HEK293 (cell line): ENCODE measurements at regions not wholly inside any gene's neighbourhood (a gene's known extent, or its start where the extent isn't known, plus 50 kb on each side); places are given as distances from the start of the nearest gene placed in this dataset.

Experiments used
- CTCF ChIA-PET: fragments of 350-600 bp; formaldehyde crosslinking; extraction: SDS; loops from one replicate; lab custom pipeline; 2021; ENCODE audit warnings: antibody characterized with exemption; lab: Yijun Ruan, JAX
- POLR2A ChIA-PET: fragments of 300-600 bp; formaldehyde crosslinking; extraction: SDS; loops from one replicate; lab custom pipeline; 2020; ENCODE audit warnings: antibody characterized with exemption, inconsistent platforms; lab: Yijun Ruan, JAX
- H3K27ac ChIP-seq: fragments of 200-500 bp; sonication (Bioruptor generic); 2 replicates; pipeline ENCODE4 v1.5.1; 2014; ENCODE audit warnings: low read depth, low read length, control low read depth, inconsistent platforms; ENCODE audit errors: extremely low read depth
- H3K36me3 ChIP-seq, 2 experiments: fragments of 200-500 bp in 1 of 2; sonication (Bioruptor generic) in 1 of 2; 1 replicate in 1 of 2; 2 replicates in 1 of 2; pipeline ENCODE4 v1.5.1; 2014 to 2017; ENCODE audit warnings: inconsistent platforms in 2 of 2, low read length in 2 of 2; ENCODE audit not compliant: control insufficient read depth in 2 of 2, insufficient read depth in 1 of 2
- H3K4me1 ChIP-seq: fragments of 200-500 bp; sonication (Bioruptor generic); 2 replicates; pipeline ENCODE4 v1.5.1; 2014; ENCODE audit warnings: mild to moderate bottlenecking, low read length, inconsistent platforms; ENCODE audit not compliant: control insufficient read depth, insufficient read depth
- H3K4me3 ChIP-seq: 2 replicates; pipeline ENCODE4 v1.5.1; 2011; ENCODE audit warnings: low read depth, mild to moderate bottlenecking, control low read depth, low read length, moderate library complexity
- H3K9me3 ChIP-seq: fragments of 200-500 bp; sonication (Bioruptor generic); 2 replicates; pipeline ENCODE4 v1.5.1; 2014; ENCODE audit warnings: low read depth, low read length, inconsistent platforms; ENCODE audit not compliant: control insufficient read depth, insufficient read depth
- FEZF1 ChIP-seq: fragments of 450-650 bp; formaldehyde crosslinking; IDR thresholded peaks from 2 replicates; pipeline ENCODE4 v1.5.1; 2016; ENCODE audit warnings: missing biosample characterization, missing genetic modification characterization
- KLF16 ChIP-seq: fragments of 450-650 bp; formaldehyde crosslinking; IDR thresholded peaks from 2 replicates; pipeline ENCODE4 v1.5.1; 2017; ENCODE audit warnings: missing biosample characterization, missing genetic modification characterization
- OSR2 ChIP-seq: fragments of 450-650 bp; formaldehyde crosslinking; IDR thresholded peaks from 2 replicates; pipeline ENCODE4 v1.5.1; 2016; ENCODE audit warnings: missing biosample characterization, missing genetic modification characterization
- RBAK ChIP-seq: fragments of 450-650 bp; formaldehyde crosslinking; IDR thresholded peaks from 2 replicates; pipeline ENCODE4 v1.5.1; 2016; ENCODE audit warnings: missing biosample characterization, missing genetic modification characterization
- REPIN1 ChIP-seq: fragments of 450-650 bp; formaldehyde crosslinking; IDR thresholded peaks from 2 replicates; pipeline ENCODE4 v1.5.1; 2017; ENCODE audit warnings: missing biosample characterization, missing genetic modification characterization, low read depth
- TCF7L2 ChIP-seq: IDR thresholded peaks from 2 replicates; pipeline ENCODE4 v1.6.1; 2011; ENCODE audit warnings: low read depth, mild to moderate bottlenecking, inconsistent platforms, low read length, moderate library complexity, borderline replicate concordance
- ZBTB8A ChIP-seq: fragments of 450-650 bp; formaldehyde crosslinking; IDR thresholded peaks from 2 replicates; pipeline ENCODE4 v1.5.1; 2016; ENCODE audit warnings: missing biosample characterization, missing genetic modification characterization
- ZNF19 ChIP-seq: fragments of 450-650 bp; formaldehyde crosslinking; IDR thresholded peaks from 2 replicates; pipeline ENCODE4; 2016; ENCODE audit warnings: missing biosample characterization, missing genetic modification characterization, low read depth
- ZNF214 ChIP-seq: fragments of 450-650 bp; formaldehyde crosslinking; IDR thresholded peaks from 2 replicates; pipeline ENCODE4 v1.5.1; 2017; ENCODE audit warnings: missing biosample characterization, mild to moderate bottlenecking, missing genetic modification characterization, borderline replicate concordance
- ZNF239 ChIP-seq: fragments of 450-650 bp; formaldehyde crosslinking; IDR thresholded peaks from 2 replicates; pipeline ENCODE4 v1.5.1; 2016; ENCODE audit warnings: missing biosample characterization, missing genetic modification characterization
- ZNF302 ChIP-seq: fragments of 450-650 bp; formaldehyde crosslinking; IDR thresholded peaks from 2 replicates; pipeline ENCODE4 v1.5.1; 2016; ENCODE audit warnings: missing biosample characterization, missing genetic modification characterization, low read depth
- ZNF350 ChIP-seq: fragments of 450-650 bp; formaldehyde crosslinking; IDR thresholded peaks from 2 replicates; pipeline ENCODE4 v1.5.0; 2017; ENCODE audit warnings: missing biosample characterization, mild to moderate bottlenecking, missing genetic modification characterization
- ZNF354C ChIP-seq: fragments of 450-650 bp; formaldehyde crosslinking; IDR thresholded peaks from 2 replicates; pipeline ENCODE4 v1.5.1; 2016; ENCODE audit warnings: missing biosample characterization, missing genetic modification characterization, low read depth, borderline replicate concordance
- ZNF521 ChIP-seq: fragments of 450-650 bp; formaldehyde crosslinking; IDR thresholded peaks from 2 replicates; pipeline ENCODE4 v1.5.1; 2017; ENCODE audit warnings: missing biosample characterization, mild to moderate bottlenecking, missing genetic modification characterization
- ZNF530 ChIP-seq: fragments of 450-650 bp; formaldehyde crosslinking; IDR thresholded peaks from 2 replicates; pipeline ENCODE4 v1.5.1; 2016; ENCODE audit warnings: low read depth, missing biosample characterization, missing genetic modification characterization
- ZNF654 ChIP-seq: fragments of 450-650 bp; formaldehyde crosslinking; IDR thresholded peaks from 2 replicates; pipeline ENCODE4 v1.5.1; 2016; ENCODE audit warnings: low read depth, missing biosample characterization, missing genetic modification characterization
- ZNF677 ChIP-seq: fragments of 450-650 bp; IDR thresholded peaks from 2 replicates; pipeline ENCODE4 v1.5.0; 2018; ENCODE audit warnings: missing biosample characterization, mild to moderate bottlenecking, missing genetic modification characterization, moderate library complexity
- ZNF747 ChIP-seq: fragments of 450-650 bp; formaldehyde crosslinking; IDR thresholded peaks from 2 replicates; pipeline ENCODE4 v1.5.1; 2016; ENCODE audit warnings: missing biosample characterization, missing genetic modification characterization
- ZNF791 ChIP-seq: fragments of 450-650 bp; formaldehyde crosslinking; IDR thresholded peaks from 2 replicates; pipeline ENCODE4 v1.5.1; 2016; ENCODE audit warnings: missing biosample characterization, missing genetic modification characterization
- TF ChIP-seq, protein P1 (sequence below): fragments of 450-650 bp; formaldehyde crosslinking; IDR thresholded peaks from 2 replicates; pipeline ENCODE4 v1.5.1; 2016; ENCODE audit warnings: missing biosample characterization, missing genetic modification characterization
- TF ChIP-seq, protein P2 (sequence below): fragments of 450-650 bp; formaldehyde crosslinking; IDR thresholded peaks from 2 replicates; pipeline ENCODE4 v1.5.1; 2017; ENCODE audit warnings: missing biosample characterization, missing genetic modification characterization
- TF ChIP-seq, protein P3 (sequence below): fragments of 450-650 bp; formaldehyde crosslinking; IDR thresholded peaks from 2 replicates; pipeline ENCODE4 v1.5.1; 2016; ENCODE audit warnings: missing biosample characterization, missing genetic modification characterization
- TF ChIP-seq, protein P4 (sequence below): fragments of 450-650 bp; formaldehyde crosslinking; IDR thresholded peaks from 2 replicates; pipeline ENCODE4 v1.5.1; 2016; ENCODE audit warnings: missing biosample characterization, missing genetic modification characterization
- TF ChIP-seq, protein P5 (sequence below): sonication (generic); formaldehyde crosslinking; IDR thresholded peaks from 2 replicates; pipeline ENCODE4 v1.8.1; 2022; ENCODE audit warnings: mild to moderate bottlenecking, moderate library complexity, missing genetic modification reagents
- TF ChIP-seq, protein P6 (sequence below): fragments of 450-650 bp; formaldehyde crosslinking; IDR thresholded peaks from 2 replicates; pipeline ENCODE4 v1.5.1; 2017; ENCODE audit warnings: missing biosample characterization, missing genetic modification characterization

DNA sequence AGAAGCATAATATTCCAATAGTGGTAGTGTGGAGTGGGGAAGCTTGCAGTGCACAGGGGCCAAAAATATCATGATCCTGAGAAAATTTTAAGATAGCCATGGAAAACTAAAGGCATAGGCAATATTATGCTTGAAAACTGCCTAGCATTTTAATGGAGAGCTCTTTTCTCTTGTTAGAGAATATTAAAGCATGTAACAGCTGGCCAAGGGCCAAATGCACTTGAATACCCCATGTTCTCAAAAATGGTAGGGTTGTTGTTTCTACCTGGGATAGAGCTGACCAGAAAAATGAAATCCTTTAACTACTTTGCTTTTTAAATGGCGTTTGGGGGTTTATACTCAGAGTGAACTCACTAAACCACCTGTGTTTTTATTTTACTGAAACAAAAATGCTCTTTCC lies 739.6 kb upstream of the SLIT2 start (continued):
- TF ChIP-seq, protein P1, sequence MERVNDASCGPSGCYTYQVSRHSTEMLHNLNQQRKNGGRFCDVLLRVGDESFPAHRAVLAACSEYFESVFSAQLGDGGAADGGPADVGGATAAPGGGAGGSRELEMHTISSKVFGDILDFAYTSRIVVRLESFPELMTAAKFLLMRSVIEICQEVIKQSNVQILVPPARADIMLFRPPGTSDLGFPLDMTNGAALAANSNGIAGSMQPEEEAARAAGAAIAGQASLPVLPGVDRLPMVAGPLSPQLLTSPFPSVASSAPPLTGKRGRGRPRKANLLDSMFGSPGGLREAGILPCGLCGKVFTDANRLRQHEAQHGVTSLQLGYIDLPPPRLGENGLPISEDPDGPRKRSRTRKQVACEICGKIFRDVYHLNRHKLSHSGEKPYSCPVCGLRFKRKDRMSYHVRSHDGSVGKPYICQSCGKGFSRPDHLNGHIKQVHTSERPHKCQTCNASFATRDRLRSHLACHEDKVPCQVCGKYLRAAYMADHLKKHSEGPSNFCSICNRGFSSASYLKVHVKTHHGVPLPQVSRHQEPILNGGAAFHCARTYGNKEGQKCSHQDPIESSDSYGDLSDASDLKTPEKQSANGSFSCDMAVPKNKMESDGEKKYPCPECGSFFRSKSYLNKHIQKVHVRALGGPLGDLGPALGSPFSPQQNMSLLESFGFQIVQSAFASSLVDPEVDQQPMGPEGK: no peak
- TF ChIP-seq ZNF19 (tag by site-specific recombination): no peak
- TF ChIP-seq, protein P2, sequence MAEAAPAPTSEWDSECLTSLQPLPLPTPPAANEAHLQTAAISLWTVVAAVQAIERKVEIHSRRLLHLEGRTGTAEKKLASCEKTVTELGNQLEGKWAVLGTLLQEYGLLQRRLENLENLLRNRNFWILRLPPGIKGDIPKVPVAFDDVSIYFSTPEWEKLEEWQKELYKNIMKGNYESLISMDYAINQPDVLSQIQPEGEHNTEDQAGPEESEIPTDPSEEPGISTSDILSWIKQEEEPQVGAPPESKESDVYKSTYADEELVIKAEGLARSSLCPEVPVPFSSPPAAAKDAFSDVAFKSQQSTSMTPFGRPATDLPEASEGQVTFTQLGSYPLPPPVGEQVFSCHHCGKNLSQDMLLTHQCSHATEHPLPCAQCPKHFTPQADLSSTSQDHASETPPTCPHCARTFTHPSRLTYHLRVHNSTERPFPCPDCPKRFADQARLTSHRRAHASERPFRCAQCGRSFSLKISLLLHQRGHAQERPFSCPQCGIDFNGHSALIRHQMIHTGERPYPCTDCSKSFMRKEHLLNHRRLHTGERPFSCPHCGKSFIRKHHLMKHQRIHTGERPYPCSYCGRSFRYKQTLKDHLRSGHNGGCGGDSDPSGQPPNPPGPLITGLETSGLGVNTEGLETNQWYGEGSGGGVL (tag by site-specific recombination): no peak
- TF ChIP-seq ZNF521 (tag by site-specific recombination): no peak
- no peak for TF ChIP-seq ZNF654 (tag by site-specific recombination)
- TF ChIP-seq OSR2: no peak

DNA sequence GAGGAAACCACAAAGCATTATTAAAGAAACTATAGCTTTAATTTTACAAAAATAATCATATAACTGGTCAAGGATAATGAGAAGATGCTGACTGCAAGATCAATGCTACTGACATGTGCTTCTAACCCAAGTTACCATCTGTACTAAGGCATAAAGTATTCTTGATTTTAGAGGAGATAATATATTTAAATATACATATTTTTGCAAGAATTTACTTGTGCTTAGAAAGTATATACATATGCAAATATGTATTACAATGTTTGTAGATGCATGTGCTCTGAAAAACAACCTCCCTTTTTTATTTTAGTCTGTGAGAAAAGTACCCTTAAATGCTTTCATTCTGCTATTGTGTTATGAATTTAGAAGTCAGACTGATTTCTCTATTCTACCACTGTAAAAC lies 740.7 kb upstream of the SLIT2 start:
- Histone ChIP-seq H3K36me3 (no peaks in the 10 kb centered on the region), H3K27ac (no peak overlapping the region), H3K4me1 (no peaks in the 10 kb centered on the region), H3K4me3 (no peak overlapping the region), H3K9me3 (no peaks in the 10 kb centered on the region)
- POLR2A ChIA-PET: no interaction called here
- TF ChIP-seq KLF16 (tag by site-specific recombination) (no peak), ZNF239 (tag by site-specific recombination) (no peak), ZNF350 (tag by site-specific recombination) (no peak), RBAK (no peak)
- TF ChIP-seq, all 188 proteins: peak for 0
- CTCF ChIA-PET: no interaction called here

DNA sequence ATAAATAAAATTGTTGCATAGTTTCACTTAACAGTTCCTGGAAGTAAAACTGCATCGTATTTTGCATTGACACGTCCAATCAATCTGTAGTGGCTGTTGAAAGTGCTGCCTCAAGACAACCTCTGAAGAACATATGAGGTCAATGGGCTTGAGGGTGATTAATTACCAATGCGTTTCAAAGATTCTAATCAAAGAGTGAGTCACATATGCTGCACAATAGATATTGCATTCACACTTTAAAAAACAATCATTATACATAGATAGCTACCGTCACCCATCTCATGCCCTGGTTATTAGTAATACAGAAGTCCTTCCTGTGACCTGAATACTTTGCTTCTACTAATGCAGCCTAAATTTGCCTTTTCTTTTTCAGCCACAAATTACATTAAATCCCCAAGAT lies 743.3 kb upstream of the SLIT2 start:
- POLR2A ChIA-PET: no interaction called here
- Histone ChIP-seq H3K4me1 (no peaks in the 10 kb centered on the region), H3K4me3 (no peak overlapping the region), H3K36me3 (no peaks in the 10 kb centered on the region), H3K27ac (no peak overlapping the region), H3K9me3 (no peaks in the 10 kb centered on the region)
- CTCF ChIA-PET: no interaction called here
- TF ChIP-seq, protein P3, sequence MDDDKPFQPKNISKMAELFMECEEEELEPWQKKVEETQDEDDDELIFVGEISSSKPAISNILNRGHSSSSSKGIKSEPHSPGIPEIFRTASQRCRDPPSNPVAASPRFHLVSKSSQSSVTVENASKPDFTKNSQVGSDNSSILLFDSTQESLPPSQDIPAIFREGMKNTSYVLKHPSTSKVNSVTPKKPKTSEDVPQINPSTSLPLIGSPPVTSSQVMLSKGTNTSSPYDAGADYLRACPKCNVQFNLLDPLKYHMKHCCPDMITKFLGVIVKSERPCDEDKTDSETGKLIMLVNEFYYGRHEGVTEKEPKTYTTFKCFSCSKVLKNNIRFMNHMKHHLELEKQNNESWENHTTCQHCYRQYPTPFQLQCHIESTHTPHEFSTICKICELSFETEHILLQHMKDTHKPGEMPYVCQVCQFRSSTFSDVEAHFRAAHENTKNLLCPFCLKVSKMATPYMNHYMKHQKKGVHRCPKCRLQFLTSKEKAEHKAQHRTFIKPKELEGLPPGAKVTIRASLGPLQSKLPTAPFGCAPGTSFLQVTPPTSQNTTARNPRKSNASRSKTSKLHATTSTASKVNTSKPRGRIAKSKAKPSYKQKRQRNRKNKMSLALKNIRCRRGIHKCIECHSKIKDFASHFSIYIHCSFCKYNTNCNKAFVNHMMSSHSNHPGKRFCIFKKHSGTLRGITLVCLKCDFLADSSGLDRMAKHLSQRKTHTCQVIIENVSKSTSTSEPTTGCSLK (tag by site-specific recombination): no peak
- TF ChIP-seq ZNF214 (tag by site-specific recombination) (no peak), FEZF1 (no peak), TCF7L2 (no peak), ZNF302 (tag by site-specific recombination) (no peak), ZNF677 (tag by site-specific recombination) (no peak), REPIN1 (tag by site-specific recombination) (no peak), ZNF747 (tag by site-specific recombination) (no peak), ZBTB8A (tag by site-specific recombination) (no peak), ZNF354C (no peak), ZNF530 (no peak), ZNF791 (tag by site-specific recombination) (no peak)
- TF ChIP-seq, protein P4, sequence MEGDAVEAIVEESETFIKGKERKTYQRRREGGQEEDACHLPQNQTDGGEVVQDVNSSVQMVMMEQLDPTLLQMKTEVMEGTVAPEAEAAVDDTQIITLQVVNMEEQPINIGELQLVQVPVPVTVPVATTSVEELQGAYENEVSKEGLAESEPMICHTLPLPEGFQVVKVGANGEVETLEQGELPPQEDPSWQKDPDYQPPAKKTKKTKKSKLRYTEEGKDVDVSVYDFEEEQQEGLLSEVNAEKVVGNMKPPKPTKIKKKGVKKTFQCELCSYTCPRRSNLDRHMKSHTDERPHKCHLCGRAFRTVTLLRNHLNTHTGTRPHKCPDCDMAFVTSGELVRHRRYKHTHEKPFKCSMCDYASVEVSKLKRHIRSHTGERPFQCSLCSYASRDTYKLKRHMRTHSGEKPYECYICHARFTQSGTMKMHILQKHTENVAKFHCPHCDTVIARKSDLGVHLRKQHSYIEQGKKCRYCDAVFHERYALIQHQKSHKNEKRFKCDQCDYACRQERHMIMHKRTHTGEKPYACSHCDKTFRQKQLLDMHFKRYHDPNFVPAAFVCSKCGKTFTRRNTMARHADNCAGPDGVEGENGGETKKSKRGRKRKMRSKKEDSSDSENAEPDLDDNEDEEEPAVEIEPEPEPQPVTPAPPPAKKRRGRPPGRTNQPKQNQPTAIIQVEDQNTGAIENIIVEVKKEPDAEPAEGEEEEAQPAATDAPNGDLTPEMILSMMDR (tag by site-specific recombination): no peak
- TF ChIP-seq, protein P5, sequence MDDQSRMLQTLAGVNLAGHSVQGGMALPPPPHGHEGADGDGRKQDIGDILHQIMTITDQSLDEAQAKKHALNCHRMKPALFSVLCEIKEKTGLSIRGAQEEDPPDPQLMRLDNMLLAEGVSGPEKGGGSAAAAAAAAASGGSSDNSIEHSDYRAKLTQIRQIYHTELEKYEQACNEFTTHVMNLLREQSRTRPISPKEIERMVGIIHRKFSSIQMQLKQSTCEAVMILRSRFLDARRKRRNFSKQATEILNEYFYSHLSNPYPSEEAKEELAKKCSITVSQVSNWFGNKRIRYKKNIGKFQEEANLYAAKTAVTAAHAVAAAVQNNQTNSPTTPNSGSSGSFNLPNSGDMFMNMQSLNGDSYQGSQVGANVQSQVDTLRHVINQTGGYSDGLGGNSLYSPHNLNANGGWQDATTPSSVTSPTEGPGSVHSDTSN (CRISPR knock-in tag): no peak
- TF ChIP-seq, protein P6, sequence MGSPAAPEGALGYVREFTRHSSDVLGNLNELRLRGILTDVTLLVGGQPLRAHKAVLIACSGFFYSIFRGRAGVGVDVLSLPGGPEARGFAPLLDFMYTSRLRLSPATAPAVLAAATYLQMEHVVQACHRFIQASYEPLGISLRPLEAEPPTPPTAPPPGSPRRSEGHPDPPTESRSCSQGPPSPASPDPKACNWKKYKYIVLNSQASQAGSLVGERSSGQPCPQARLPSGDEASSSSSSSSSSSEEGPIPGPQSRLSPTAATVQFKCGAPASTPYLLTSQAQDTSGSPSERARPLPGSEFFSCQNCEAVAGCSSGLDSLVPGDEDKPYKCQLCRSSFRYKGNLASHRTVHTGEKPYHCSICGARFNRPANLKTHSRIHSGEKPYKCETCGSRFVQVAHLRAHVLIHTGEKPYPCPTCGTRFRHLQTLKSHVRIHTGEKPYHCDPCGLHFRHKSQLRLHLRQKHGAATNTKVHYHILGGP (tag by site-specific recombination): no peak
